HG02943 (cell line): ENCODE measurements at regions not wholly inside any gene's neighbourhood (a gene's known extent, or its start where the extent isn't known, plus 50 kb on each side); places are given as distances from the start of the nearest gene placed in this dataset.
"Not testable (repeated sequence)": the region's sequence is repeated elsewhere in the genome, so short reads cannot be mapped to it uniquely, and the experiment has no call there.

Experiments
- ATAC-seq: cut with Tn5 transposase; IDR thresholded peaks from one replicate; pipeline ENCODE4 v1.9.1; 2021; ENCODE audit warnings: mild to moderate bottlenecking, low read depth, moderate library complexity; ENCODE audit not compliant: unreplicated experiment

DNA sequence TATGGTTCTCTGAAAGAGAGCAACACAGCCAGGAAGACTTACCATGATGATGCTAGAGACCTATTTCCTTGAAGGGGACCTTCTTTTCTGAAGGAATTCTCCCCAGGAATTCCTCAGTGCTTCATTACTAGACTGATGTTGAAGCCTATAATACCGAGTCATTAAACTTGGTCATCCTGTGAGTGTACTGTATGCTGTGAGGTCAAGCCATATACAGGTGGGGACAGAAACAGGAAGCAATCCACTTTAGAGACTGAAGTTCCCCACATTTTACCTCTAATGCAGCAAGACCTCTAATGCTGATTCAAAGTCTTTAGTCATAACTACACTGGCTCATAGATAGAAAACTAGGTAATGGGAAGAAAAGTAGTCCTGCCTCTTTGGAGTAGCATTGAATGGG lies 77.1 kb upstream of the RASEF start:
- no peak for ATAC-seq

GRCh38 chr9:83138422-83139135 lies 75.6 kb upstream of the RASEF start:
- no peak for ATAC-seq

DNA sequence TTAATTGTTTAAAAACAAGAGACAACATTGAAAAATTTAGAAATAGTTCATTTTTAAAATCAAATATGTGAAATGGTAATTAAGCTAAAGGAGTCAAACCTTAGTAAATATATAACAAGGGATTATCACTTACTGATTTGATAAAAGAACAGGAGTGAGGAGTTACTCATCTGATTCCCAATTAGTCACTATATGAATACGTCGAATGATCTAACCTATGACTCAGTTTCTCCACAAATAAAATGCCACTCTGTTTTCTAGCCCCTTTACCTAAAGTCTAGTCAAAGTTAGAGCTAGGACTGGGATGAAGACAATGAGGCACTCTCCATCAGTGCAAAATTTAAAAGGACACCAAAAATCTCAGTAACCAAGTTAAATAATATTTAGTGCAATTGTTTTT lies 70.4 kb upstream of the RASEF start:
- ATAC-seq: no peak

GRCh38 chr9:83132768-83133167 lies 69.8 kb upstream of the RASEF start:
- ATAC-seq: no peak

- no peak for ATAC-seq
These were observed 67.6 kb upstream of the RASEF start for GRCh38 chr9:83130541-83130940.

DNA sequence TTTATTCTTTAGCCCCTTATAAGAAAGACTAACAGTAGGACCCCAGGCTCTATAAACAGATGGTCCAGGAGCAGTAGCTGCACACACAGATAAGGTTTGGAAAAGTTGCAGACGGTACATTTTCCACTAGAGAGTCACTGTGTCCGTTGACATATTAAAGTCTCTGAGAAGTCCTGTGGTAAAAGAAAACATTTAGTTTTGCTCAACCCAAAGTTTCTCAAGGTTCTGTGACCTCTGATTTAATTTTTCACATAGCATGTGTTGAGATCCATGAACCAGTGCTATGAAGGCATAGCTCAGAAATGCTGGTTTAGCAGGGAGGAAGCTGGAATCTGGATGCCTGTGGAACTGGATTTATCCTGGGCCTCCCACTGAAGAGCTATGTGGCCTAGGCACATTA lies 62.7 kb upstream of the RASEF start:
- no peak for ATAC-seq

DNA sequence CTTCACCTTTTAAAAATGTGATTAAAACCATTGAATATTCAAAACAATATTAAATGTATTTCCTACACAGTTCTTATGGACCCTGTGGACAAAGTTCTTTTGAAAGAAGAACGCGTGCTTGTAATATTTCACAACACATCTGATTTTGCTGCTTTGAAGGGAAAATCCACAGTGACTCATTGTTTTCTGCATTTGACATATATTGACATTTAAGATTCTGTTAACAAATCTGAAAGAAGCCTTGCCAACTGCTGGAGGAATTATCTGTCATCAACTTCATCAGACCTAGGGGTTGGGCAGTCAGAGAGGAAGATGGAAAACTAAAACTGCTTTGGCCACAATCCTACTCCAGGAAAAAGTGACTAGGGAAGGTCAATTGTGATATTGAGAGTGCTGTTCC lies 56.9 kb upstream of the RASEF start:
- ATAC-seq: no peak

DNA sequence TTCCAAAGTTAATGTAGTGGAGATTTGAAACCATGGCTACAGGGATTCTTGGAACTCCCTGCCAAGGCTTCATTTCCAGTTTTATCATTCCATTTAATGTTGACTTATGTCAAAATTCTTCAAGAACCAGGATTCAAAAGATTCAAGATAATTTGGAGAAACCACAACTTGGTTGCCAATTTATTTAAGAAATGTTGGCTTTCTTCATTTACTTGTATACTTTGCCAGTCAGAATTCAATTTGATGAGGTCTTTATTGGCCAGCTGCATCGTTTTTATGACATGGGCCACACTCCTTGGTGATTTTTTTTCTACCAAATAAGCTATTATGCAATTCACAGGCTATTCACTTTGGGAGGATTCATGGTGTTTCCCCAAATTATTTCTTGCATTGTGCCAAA lies 53.1 kb upstream of the RASEF start:
- ATAC-seq: no peak

DNA sequence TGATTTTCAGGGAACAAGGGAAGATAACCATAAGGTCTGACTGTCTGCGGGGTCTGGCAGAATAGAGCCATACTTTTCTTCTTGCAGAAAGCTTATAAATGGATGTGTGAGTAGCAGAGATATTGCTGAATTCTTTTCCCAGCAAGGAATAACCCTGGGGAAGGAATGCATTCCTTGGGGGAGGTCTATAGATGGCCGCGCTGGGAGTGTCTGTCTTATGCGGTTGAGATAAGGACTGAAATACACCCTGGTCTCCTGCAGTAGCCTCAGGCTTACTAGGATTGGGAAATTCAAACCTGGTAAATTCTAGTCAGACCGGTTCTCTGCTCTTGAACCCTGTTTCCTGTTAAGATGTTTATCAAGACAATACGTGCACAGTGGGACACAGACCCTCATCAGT lies 50.5 kb upstream of the RASEF start:
- not testable (repeated sequence) for ATAC-seq
